Stimulated activated CD4-positive, alpha-beta T cell treated with anti-CD3 and anti-CD28 coated beads, Interleukin-12 subunit alpha, Interleukin-12 subunit beta, amount 100 ng/mL, for 24 hours (primary cell): ENCODE measurements at regions not wholly inside any gene's neighbourhood (a gene's known extent, or its start where the extent isn't known, plus 50 kb on each side); places are given as distances from the start of the nearest gene placed in this dataset.

Experiments
- DNase-seq, 2 experiments: peaks; one replicate each; pipeline ENCODE4 v3.0.0-alpha.2; 2020; ENCODE audit warnings: low read depth in 2 of 2

GRCh38 chr4:60002603-60003337 lies 1197.4 kb upstream of the ADGRL3 start:
- DNase-seq = no peak

- DNase-seq = no peak
Measured at GRCh38 chr4:60013464-60014184, 1186.5 kb upstream of the ADGRL3 start.

- no peak for DNase-seq
Measured at GRCh38 chr4:60016971-60017370, 1183.2 kb upstream of the ADGRL3 start.

- no peak for DNase-seq
Measured at GRCh38 chr4:60019180-60019579, 1180.9 kb upstream of the ADGRL3 start.

- no peak for DNase-seq
Measured at GRCh38 chr4:60019946-60020345, 1180.2 kb upstream of the ADGRL3 start.

- no peak for DNase-seq
Measured at GRCh38 chr4:60020389-60020788, 1179.7 kb upstream of the ADGRL3 start.

- no peak for DNase-seq
Measured at GRCh38 chr4:60033826-60034225, 1166.3 kb upstream of the ADGRL3 start.

- no peak for DNase-seq
Measured at GRCh38 chr4:60034361-60034760, 1165.8 kb upstream of the ADGRL3 start.

- no peak for DNase-seq
Measured at GRCh38 chr4:60039908-60040307, 1160.2 kb upstream of the ADGRL3 start.

GRCh38 chr4:60042231-60042652 lies 1157.9 kb upstream of the ADGRL3 start:
- no peak for DNase-seq

GRCh38 chr4:60042941-60043340 lies 1157.2 kb upstream of the ADGRL3 start:
- DNase-seq = no peak

- DNase-seq = no peak
Measured at GRCh38 chr4:60078984-60079383, 1121.1 kb upstream of the ADGRL3 start.

GRCh38 chr4:60081839-60082238 lies 1118.3 kb upstream of the ADGRL3 start:
- no peak for DNase-seq

GRCh38 chr4:60088807-60089486 lies 1111.2 kb upstream of the ADGRL3 start:
- DNase-seq = no peak

- no peak for DNase-seq
Measured at GRCh38 chr4:60089546-60090273, 1110.4 kb upstream of the ADGRL3 start.

GRCh38 chr4:60096676-60097075 lies 1103.5 kb upstream of the ADGRL3 start:
- DNase-seq = no peak

- DNase-seq = no peak
Measured at GRCh38 chr4:60116592-60116991, 1083.5 kb upstream of the ADGRL3 start.

GRCh38 chr4:60117726-60118323 lies 1082.3 kb upstream of the ADGRL3 start:
- DNase-seq = no peak

GRCh38 chr4:60122820-60123219 lies 1077.3 kb upstream of the ADGRL3 start:
- DNase-seq = no peak

GRCh38 chr4:60128888-60129287 lies 1071.2 kb upstream of the ADGRL3 start:
- no peak for DNase-seq

- no peak for DNase-seq
Measured at GRCh38 chr4:60129740-60130139, 1070.4 kb upstream of the ADGRL3 start.

GRCh38 chr4:60133375-60133774 lies 1066.8 kb upstream of the ADGRL3 start:
- DNase-seq = no peak
